Stomach (tissue), 4 donors: ENCODE measurements at regions not wholly inside any gene's neighbourhood (a gene's known extent, or its start where the extent isn't known, plus 50 kb on each side); places are given as distances from the start of the nearest gene placed in this dataset.

Experiments
- POLR2A ChIP-seq, 4 donors: fragments of 450-650 bp; IDR thresholded peaks; one replicate each; pipeline ENCODE4 v1.6.1; 2016; ENCODE audit warnings: antibody characterized with exemption in 4 of 4, control low read depth in 2 of 4, mild to moderate bottlenecking in 1 of 4, moderate library complexity in 1 of 4
- TF ChIP-seq, protein P1 (sequence below), 7 experiments: fragments of 450-650 bp in 4 of 7; fragments of 200-600 bp in 3 of 7; sonication (generic) in 3 of 7; IDR thresholded peaks; one replicate each; pipeline ENCODE4 v1.5.1; 2016 to 2019; ENCODE audit warnings: antibody characterized with exemption in 7 of 7, control low read depth in 2 of 7, mild to moderate bottlenecking in 1 of 7

DNA sequence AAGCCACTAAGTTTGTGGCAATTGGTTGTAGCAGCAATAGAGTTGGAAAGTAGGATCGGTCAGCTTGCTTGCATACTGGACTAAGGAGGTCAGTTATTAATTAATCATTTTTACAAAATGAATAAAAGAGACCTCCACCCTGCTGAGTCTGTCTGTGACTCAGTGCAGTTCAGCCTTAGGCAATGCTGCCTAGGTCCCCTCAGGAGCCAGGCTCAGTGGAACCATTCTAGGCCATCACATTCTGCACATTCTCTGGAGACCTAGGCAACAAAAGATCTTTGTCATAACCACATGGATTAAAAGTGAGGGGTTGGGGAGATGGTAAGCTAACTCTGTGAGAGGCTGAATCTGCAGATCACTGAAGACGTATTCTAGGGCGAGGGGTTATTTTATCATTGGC lies 178.7 kb upstream of the CADM1 start:
- TF ChIP-seq, protein P1, sequence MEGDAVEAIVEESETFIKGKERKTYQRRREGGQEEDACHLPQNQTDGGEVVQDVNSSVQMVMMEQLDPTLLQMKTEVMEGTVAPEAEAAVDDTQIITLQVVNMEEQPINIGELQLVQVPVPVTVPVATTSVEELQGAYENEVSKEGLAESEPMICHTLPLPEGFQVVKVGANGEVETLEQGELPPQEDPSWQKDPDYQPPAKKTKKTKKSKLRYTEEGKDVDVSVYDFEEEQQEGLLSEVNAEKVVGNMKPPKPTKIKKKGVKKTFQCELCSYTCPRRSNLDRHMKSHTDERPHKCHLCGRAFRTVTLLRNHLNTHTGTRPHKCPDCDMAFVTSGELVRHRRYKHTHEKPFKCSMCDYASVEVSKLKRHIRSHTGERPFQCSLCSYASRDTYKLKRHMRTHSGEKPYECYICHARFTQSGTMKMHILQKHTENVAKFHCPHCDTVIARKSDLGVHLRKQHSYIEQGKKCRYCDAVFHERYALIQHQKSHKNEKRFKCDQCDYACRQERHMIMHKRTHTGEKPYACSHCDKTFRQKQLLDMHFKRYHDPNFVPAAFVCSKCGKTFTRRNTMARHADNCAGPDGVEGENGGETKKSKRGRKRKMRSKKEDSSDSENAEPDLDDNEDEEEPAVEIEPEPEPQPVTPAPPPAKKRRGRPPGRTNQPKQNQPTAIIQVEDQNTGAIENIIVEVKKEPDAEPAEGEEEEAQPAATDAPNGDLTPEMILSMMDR (IDR thresholded peaks at IDR 0.05): no peak
- no peak for TF ChIP-seq POLR2A (IDR thresholded peaks at IDR 0.05)
